GM18511 (cell line): ENCODE measurements at regions not wholly inside any gene's neighbourhood (a gene's known extent, or its start where the extent isn't known, plus 50 kb on each side); places are given as distances from the start of the nearest gene placed in this dataset.

Experiments used
- ATAC-seq: cut with Tn5 transposase; IDR thresholded peaks from one replicate; pipeline ENCODE4 v1.9.1; 2021; ENCODE audit warnings: mild to moderate bottlenecking, moderate library complexity; ENCODE audit not compliant: unreplicated experiment

GRCh38 chr7:46652317-46652716, 731.2 kb upstream of the IGFBP3 start:
- no peak for ATAC-seq

DNA sequence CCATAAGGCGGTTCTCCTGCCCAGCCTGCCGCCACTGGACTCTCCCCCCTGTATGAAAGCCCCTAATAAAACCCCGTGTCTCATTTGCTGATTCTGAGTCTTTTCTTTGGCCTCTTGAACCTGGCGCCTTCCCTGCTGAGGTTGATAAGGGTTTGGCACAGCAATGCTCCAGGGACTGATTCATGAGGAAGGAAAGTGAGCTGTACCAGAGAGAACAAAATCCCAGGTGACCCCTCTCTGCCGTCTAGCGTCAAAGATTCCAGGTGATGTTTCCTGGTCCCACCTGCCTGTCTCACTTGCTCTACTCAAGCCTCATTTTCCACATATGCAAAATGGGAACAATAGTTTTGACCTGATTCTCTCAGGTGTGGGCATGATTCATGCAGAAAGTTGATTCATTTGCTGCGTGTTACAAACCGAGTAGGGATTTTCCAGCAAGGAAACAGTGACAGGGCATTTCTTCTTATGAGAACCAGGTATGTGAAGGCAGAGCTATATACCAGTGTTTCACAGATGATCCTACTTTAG, 730.6 kb upstream of the IGFBP3 start:
- ATAC-seq, result no peak

- no peak for ATAC-seq
Measured at GRCh38 chr7:46651070-46651469, 730.0 kb upstream of the IGFBP3 start.

DNA sequence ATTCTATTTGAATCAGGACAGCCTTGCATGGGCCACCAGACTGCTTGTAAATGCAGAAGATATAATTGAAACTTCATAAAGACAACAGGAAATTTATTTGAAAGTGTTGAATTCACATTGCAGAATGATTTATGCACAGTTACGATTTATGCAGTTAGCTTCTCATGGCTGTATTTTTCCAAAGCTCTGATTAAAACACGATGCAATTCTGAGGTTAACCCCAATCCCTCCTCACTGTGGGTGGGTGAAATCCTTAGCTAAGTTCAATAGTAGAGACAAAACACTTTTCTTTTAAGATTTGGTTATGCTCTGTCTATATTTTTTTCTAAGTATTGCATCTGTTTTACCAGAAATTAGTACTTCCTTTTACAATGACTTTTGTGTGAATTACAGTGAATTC, 728.8 kb upstream of the IGFBP3 start:
- no peak for ATAC-seq

GRCh38 chr7:46637793-46638735, 717.0 kb upstream of the IGFBP3 start:
- no peak for ATAC-seq

- ATAC-seq, result no peak
Measured at GRCh38 chr7:46636022-46636421, 715.0 kb upstream of the IGFBP3 start.

GRCh38 chr7:46633630-46634240, 712.7 kb upstream of the IGFBP3 start:
- ATAC-seq, result no peak

GRCh38 chr7:46633200-46633599, 712.1 kb upstream of the IGFBP3 start:
- no peak for ATAC-seq

DNA sequence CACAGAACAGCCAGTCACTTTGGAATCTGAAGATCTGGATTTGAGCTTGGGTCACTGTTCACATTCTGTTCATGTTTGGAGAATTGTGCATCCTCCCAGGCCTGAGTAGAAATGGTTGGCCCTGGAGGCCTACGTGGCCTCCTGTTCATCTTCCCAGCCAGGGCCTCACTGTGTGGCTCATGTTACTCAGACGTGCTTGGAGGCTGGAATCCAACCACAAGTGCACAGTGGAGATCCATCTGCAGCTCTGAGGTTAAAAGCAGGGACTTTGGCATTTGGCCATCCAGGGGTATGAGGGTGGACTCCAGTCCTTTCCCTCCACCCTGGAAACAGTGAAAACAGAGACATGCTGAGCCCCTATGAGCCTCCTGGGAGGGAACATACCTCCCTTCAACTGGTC, 709.0 kb upstream of the IGFBP3 start:
- no peak for ATAC-seq

- ATAC-seq, result no peak
Measured at GRCh38 chr7:46628389-46628788, 707.3 kb upstream of the IGFBP3 start.

- ATAC-seq, result no peak
Measured at GRCh38 chr7:46626691-46627310, 705.7 kb upstream of the IGFBP3 start.

- ATAC-seq, result no peak
Measured at GRCh38 chr7:46626261-46626660, 705.2 kb upstream of the IGFBP3 start.

DNA sequence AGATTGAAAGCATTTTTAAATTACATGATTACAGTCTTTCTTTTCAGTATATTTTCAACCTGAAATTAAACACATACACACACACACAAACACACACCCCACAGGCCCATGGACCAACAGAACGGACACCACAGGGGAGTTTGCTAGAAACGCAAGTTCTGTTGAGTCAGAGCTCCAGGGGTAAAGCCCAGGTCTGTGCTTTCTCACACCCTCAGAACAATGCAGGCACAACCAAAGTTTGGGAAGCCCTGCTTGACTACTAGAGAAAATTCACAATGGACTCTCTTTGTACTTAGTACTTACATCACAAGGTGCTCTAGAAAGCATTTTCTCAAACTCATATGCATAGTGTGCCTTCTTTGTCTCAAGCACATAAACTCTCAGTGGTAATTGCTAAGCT, 704.0 kb upstream of the IGFBP3 start:
- ATAC-seq, result no peak

DNA sequence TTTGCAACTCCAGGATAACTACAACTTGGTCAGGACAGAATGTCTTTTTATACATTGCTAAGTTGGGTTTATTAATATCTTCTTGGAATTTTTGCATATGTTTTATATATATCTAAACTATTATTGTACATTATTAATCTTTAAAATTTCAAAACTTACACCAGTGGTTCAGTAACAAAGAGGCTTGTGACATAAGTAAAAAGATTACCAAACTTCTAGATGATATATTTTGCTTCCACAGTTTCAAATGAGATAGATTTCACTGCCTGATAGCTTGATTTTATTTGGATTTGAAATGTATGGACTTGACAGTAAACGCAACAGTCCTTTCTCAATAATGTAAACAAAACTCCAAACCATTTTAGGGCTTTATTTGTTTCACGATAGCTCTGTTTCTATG, 701.2 kb upstream of the IGFBP3 start:
- ATAC-seq, result no peak

DNA sequence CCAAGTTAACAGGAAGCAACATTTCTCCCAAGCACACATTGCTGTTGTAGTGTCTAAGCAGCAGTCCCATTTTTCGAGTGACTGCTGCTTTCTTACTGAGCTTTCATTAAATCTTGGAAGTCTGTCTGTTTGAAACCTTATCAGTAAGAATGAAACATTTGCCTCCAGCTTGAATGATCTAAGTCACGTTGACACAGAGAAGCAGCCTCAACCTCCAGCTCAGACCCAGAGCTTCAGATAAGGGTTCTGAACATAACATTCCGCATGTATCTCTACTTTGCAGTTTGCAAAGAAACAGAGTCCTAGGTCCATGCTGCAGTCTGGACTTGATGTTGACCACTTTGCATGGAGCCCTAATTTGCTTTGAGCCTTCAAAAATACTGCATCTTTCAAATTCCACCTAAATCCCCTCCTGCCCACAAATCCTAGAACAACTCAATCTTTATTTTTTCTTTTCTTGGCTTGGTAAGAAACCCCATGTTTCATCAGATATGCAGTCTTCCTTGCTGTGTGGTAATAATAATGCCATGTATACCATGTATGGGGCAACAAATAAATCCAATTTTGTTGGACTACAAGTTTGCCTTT, 698.7 kb upstream of the IGFBP3 start:
- no peak for ATAC-seq

DNA sequence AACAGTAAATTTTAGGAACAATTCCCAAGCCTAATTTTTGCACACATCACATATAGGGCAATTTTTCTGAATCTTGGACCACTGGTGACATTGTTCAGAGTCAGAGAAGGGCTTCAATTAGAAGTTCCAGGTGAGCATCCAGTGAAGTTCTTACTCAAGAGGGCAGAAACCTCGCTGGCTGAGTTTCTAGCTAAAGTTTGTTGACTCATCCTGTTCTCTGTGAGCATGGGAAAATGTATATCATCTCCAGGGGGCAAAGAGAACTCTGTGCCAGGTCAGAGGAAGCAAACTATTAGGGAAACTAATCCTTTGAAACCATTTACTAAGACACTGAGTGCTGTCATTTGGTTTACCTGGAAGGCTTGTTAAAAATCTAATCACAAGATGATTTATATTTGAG, 695.6 kb upstream of the IGFBP3 start:
- ATAC-seq, result no peak

- ATAC-seq, result no peak
Measured at GRCh38 chr7:46613551-46613950, 692.5 kb upstream of the IGFBP3 start.

- no peak for ATAC-seq
Measured at GRCh38 chr7:46613116-46613515, 692.0 kb upstream of the IGFBP3 start.

- no peak for ATAC-seq
Measured at GRCh38 chr7:46611508-46611907, 690.4 kb upstream of the IGFBP3 start.

GRCh38 chr7:46610746-46611145, 689.7 kb upstream of the IGFBP3 start:
- no peak for ATAC-seq

GRCh38 chr7:46607176-46607575, 686.1 kb upstream of the IGFBP3 start:
- no peak for ATAC-seq
